ENCODE measurements at regions not wholly inside any gene's neighbourhood (a gene's known extent, or its start where the extent isn't known, plus 50 kb on each side); places are given as distances from the start of the nearest gene placed in this dataset.

DNA sequence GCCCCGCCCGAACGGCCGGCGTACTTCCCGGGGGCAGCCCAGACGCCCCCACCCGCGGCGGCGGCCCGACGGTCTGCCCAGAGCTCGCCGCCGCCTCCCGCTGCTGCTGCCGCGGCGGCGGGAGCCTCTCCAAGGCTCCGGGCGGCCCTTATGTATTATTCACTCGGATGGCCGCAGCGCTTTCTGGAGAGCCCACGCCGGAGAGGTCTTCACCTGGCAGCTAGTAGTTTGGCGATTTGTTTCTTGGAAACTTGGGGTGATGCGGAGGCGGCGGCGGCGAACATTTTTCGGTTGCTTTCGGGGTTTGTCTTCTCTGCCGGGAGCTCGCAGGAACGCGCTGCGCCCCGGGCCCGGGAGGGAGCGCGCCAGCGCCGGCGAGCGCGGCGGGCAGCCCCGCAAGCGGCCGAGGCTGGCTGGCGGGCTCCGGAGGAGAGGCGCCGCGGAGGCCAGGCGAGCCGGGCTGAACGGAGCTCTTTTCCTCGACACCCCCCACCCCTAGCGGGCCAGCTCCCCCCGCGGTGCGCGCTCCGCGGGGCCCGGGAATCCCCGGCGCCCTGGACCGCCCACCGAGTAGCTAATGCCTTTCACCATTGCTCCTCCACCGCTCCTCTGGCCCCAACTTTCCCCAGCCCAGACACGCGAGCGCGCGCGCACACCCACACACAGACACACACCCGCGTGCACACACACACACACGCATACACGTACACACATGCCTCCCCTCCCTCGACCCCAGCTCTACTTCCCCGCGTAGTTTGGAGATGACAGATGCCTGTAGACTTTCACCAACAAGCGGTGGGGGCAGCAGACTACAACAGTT is 113.5 kb downstream of the DHX15 start:
- TF ChIP-seq, protein P1, sequence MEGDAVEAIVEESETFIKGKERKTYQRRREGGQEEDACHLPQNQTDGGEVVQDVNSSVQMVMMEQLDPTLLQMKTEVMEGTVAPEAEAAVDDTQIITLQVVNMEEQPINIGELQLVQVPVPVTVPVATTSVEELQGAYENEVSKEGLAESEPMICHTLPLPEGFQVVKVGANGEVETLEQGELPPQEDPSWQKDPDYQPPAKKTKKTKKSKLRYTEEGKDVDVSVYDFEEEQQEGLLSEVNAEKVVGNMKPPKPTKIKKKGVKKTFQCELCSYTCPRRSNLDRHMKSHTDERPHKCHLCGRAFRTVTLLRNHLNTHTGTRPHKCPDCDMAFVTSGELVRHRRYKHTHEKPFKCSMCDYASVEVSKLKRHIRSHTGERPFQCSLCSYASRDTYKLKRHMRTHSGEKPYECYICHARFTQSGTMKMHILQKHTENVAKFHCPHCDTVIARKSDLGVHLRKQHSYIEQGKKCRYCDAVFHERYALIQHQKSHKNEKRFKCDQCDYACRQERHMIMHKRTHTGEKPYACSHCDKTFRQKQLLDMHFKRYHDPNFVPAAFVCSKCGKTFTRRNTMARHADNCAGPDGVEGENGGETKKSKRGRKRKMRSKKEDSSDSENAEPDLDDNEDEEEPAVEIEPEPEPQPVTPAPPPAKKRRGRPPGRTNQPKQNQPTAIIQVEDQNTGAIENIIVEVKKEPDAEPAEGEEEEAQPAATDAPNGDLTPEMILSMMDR (IDR thresholded peaks at IDR 0.05), result no peak
- TF ChIP-seq, protein P2, sequence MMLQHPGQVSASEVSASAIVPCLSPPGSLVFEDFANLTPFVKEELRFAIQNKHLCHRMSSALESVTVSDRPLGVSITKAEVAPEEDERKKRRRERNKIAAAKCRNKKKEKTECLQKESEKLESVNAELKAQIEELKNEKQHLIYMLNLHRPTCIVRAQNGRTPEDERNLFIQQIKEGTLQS (CRISPR knock-in tag; conservative IDR thresholded peaks at IDR 0.05), result no peak
- no peak for TF ChIP-seq NR1H2 (CRISPR knock-in tag; IDR thresholded peaks at IDR 0.05)
- TF ChIP-seq, protein P3, sequence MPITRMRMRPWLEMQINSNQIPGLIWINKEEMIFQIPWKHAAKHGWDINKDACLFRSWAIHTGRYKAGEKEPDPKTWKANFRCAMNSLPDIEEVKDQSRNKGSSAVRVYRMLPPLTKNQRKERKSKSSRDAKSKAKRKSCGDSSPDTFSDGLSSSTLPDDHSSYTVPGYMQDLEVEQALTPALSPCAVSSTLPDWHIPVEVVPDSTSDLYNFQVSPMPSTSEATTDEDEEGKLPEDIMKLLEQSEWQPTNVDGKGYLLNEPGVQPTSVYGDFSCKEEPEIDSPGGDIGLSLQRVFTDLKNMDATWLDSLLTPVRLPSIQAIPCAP (CRISPR knock-in tag; IDR thresholded peaks at IDR 0.05), result no peak
- no peak for TF ChIP-seq JUN (CRISPR knock-in tag; IDR thresholded peaks at IDR 0.05)
- TF ChIP-seq, protein P4, sequence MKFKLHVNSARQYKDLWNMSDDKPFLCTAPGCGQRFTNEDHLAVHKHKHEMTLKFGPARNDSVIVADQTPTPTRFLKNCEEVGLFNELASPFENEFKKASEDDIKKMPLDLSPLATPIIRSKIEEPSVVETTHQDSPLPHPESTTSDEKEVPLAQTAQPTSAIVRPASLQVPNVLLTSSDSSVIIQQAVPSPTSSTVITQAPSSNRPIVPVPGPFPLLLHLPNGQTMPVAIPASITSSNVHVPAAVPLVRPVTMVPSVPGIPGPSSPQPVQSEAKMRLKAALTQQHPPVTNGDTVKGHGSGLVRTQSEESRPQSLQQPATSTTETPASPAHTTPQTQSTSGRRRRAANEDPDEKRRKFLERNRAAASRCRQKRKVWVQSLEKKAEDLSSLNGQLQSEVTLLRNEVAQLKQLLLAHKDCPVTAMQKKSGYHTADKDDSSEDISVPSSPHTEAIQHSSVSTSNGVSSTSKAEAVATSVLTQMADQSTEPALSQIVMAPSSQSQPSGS (CRISPR knock-in tag; IDR thresholded peaks at IDR 0.05; ENCODE audit: borderline replicate concordance, low read depth), result no peak
